Stimulated activated CD4-positive, alpha-beta T cell treated with anti-CD3 and anti-CD28 coated beads, Interleukin-15, amount 100 ng/mL, for 24 hours (primary cell): ENCODE measurements at regions not wholly inside any gene's neighbourhood (a gene's known extent, or its start where the extent isn't known, plus 50 kb on each side); places are given as distances from the start of the nearest gene placed in this dataset.
"Not testable (repeated sequence)": the region's sequence is repeated elsewhere in the genome, so short reads cannot be mapped to it uniquely, and the experiment has no call there.

Experiments
- DNase-seq: peaks from one replicate; pipeline ENCODE4 v3.0.0-alpha.2; 2020

DNA sequence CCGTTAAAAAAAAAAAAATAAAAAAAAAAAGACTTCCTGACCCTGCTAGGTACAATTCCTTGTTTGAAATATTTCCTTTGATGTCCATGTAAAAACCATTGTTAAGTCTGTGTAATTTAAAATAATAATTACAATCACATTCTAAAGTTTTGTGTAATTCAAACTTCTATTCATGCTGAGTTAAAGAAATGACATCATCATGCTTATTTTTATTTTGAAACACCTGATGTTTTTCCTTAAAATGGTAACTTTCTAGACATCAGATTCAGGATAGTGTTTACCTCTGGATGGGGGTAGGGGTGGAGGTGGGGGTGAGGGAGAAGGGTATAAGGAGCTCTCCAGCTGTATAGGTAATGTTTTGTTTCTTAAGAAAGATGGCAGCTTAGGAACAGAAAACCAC lies 92.8 kb downstream of the ADCYAP1 start:
- DNase-seq, result no peak

DNA sequence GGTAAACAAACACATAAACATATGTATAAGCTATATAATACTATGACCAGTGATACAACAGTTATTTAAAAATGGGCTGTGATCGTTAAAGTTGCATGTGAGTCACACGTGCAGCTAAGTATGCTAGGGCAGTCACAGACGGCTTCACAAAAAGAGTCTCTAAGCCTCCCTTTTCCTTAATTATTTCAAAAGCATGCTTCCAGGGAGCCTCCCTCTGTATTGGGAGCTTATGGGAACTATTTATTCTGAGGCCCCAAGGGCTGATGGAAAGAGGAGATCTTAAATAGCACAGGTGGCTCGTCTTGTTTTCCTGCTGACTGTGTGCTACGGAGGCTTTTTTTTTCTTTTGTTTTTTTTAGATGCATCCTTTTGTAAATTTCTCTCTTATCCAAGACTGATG lies 94.3 kb downstream of the ADCYAP1 start:
- no peak for DNase-seq

DNA sequence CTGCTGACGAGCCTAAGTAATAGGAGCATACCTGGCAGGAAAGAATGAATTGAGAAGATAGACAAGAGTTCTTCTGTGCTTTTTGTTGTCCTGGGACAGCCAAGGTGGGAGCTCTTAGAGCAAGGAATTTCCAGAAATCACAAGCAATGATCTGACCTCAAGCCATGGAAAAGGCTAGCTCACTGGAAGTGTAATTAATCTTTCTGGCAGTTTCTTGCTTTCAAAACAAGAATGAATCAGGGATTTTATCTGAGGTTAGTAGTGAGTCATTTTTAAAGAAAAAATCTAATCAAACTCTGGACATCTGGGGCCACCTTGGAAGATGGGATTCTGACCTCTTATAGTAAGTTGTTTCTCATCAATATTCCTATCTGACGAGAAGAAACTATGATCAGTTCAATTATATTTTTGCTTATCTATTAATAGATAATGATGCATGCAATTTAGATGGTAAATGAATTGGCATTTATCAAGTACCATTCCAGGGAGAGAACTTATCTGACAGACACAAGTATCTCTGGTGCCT lies 98.0 kb downstream of the ADCYAP1 start:
- DNase-seq, result no peak

DNA sequence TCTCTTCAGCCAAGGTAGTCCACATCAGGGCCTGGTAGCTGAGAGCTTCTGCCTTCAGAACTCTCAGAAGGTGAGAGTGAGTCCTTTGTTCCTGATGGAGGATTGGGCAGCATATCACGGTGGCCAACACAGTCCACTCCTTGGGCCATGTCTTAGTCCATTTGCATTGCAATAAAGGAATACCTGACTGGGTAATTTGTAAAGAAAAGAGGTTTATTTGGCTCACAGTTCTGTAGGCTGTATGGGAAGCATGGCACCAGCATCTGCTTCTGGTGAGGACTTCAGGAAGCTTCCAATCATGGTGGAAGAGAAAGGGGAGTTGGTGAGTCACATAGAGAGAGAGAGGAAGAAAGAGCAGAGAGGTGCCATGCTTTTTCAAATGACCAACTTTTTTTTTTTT lies 98.8 kb downstream of the ADCYAP1 start:
- DNase-seq, result no peak

DNA sequence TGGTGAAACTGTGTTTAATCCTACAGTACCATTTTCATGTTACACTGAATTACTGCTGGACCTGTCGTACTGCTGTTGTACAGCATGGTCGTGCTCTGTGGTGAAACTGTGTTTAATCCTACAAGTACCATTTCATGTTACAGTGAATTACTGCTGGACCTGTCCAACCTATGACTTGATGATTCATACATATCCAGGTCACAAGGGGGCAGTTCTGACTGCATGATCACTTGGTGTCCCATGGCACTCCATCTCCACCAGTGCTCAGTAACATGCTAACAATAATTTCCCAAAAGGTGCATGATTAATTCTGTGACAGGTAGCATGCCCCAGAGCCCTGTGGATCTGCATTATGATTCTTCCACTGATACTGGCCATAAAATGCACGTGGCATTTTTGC lies 101.6 kb downstream of the ADCYAP1 start:
- DNase-seq, result no peak

DNA sequence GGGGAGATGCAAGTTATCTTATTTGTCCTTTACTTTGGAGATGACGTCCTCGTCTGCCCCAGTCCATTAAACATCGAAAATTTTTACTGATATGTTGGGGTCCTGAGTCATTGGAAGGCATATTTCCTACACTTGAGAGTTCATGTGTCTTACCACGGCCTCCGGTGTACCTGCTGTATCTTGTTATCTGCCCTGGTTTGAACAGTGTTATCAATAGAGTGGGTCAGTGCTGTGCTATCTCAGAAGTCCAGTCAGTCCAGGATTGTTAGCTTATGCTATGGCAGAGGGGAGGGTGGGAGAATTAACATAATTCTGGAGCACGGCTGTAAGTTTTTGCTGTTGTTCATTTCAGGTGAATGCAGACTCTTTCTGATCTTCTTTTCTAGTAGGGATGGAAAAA lies 102.3 kb downstream of the ADCYAP1 start:
- DNase-seq, result no peak

DNA sequence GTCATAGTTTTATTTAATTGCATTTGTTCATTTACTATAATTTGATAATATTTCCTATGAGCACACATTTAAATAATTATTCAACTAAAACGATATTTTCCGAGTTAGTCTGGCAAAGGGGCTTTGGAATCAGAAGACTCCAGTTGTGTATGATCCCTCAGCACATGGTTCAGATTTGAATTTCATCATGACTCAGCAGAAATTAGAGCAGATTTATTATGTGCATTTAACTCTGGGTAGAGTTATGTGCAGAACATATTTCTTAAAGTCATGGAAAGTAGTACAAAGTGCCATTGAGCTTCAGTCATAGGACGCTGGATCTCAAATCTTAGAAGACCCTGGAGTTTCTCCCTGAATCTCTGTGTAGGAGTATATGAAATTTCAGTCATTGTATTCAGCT lies 106.7 kb downstream of the ADCYAP1 start:
- DNase-seq, result no peak

DNA sequence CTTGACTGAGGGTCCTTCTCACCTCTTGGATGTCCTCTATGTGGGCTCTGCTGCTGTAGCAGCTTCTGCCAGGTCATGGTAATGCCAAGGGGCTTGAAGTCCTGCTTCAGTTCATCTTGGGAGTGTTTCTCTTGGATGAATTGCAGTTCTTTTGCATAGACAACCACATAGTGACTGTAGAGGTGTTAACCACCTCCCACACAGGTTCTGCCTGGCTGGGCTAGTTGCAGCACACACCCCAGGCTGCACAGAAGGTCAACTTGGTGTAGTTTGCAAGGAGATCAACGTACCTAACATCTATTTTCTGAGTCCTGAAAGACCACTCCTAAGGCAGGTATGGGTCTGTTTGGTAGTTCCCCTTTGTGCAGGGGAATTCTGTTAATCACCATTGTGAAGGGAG lies 108.1 kb downstream of the ADCYAP1 start:
- no peak for DNase-seq

DNA sequence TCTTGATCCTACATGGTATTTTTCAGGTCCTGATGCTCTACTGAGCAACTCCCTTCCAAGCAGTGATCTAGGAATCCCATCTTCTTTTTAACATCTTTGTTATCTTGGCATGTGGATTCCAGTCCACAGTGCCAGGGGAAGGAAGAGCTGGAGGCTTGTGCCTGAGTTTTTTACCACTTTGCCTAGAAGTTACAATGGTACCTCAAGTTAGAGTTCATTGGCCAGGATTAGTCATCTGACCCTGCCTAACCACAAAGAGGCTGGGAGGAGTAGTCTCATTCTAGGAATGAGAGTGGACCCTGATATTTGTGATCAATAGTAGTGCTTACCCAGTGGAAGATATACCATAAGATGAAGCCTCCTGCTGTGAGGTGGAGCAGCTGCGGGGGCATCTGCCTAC lies 109.3 kb downstream of the ADCYAP1 start:
- DNase-seq, result no peak

DNA sequence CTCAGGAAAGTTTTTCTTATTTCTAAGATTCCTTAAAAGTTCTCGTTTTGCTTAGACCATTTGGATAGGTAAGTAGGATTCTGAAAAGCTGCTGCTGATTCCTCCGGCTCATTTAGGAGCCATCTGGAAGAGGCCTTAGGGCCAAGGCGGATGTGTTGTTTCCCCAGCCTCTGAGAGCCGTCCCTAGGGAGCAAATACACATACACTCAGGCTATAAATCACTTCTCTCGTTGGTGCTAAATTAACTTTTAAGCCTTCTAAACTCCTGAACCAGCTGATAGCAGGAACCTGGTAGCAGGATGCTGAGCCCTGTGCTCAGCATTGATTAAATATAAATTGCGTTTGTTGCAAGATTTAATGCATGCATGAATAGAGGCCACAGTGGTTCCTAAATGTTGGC lies 109.8 kb downstream of the ADCYAP1 start:
- no peak for DNase-seq

DNA sequence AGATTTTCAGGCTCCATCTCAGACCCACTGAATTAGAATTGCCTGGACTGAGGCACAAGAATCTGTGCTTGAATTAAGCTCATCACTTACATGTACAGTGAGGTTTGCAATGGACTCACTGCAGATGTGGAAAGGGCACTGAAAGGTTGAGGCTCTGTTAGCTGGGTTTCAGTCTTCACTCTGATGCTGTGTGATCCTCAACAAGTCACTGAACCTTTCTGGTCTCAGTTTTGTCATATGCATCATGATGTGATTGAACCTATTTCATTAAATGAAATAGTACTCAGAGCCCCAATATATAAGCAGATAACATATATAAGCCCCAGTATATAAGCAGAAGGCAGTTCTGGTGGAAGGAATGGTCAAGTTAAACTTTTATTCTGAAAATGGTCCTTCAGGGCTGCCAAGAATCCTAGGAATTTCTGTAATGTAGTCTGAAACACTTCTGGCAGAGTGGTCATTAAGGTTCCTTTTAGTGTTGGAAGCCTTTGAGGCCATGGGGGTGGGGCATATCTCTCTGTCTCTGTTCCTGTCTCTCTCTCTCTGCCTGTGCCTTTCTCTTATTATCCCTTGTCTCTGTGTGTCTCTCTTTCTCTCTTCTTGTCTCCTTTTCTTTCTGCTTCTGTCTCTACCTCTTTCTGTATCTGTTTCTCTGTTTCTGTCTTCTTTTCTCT lies 110.4 kb downstream of the ADCYAP1 start:
- DNase-seq, result no peak

DNA sequence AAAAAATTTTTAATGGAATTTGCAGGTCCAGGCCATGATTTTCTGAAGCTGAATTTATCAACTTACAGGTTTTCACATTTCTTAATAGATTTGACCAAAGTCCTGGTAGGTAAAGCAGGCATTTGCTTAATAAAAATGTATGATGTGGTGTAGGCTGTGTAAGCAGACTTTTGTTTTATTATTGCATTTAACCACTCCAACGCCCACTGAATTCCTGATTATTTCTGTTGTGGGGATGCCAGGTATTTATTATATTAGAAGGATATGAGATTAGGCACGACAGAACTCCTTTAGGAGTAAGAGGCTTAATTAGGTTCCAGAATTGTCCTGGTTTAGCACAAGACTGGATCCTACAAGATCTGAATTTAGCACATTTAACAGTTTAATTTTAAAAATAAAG lies 111.1 kb downstream of the ADCYAP1 start:
- DNase-seq, result no peak

DNA sequence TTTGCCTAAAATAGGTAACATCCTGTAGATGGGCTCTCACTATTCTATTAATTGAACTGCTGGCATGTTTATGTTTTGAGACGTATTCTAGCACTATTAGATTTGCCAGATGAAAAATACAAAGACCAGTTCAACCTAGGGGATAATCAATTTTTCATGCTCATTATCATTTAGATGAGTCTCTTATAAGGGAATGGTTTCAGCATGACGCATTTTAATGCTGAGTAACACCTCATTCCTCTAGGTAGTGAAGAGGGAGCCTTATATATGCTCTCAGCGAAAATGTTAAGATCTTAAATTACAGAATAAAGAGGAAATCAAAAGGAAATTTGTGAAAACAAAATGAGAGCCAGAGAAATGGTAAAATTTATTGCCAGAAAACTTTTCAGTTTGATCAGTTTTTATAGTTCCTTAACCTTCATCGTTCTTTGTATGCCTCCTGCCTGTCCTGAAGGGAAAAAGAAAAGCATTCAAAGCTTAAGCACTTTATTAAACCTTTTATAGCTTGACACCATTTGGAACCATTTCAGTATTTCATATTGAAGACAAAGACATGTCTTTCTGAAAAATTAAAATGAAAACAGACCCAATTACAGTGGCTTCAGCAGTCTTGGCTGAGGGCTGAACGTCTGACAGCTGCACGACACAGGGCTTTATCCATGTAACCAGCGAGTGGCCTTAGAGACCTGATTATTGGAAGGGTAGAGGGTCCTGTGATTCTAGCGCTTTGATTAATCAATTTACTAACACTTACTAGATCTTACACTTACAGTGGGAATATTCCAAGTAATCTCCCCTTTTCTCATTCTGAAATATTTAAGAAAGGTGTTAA lies 112.8 kb downstream of the ADCYAP1 start:
- no peak for DNase-seq

DNA sequence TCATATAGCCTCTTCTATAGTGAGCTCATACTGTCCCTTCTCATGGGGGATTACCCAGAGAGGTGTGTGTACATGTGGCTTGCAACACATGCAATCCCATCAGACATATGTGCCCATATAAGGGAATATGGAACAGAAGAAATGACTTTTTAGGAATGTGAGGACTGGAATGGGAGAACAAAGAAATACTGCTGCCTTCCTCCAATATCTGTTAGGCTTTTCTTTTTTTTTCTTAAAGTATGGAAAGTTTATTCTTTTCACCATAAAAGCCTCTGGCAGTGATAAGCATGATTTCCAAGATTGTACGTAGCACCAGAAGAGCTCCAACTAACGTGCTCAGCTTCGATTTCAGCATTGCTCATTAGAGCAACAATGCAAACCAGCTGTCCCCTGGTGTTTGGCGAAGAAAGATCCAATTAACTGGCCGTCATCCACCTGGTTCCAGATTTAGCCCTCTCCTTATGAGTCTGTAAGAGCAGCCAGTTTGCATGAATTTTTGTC lies 113.6 kb downstream of the ADCYAP1 start:
- no peak for DNase-seq

DNA sequence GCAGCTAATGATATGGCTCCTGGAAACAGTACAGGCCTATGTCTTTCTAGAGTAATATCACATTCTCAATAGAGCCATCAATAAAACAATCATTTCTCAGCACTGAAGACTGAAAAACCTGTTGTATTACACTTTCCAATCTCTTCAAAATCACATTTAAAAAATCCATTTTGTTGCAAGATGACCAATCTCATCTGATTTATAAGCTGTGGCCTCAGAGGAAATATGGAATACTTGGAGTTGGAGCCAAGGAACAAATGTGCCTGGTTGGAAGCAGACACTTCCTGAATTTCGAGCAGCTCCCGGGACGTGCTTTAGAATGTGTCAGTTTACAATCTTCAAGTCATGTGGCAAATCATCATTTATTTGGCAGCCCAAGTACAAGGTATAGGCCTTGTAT lies 114.5 kb downstream of the ADCYAP1 start:
- DNase-seq, result no peak

DNA sequence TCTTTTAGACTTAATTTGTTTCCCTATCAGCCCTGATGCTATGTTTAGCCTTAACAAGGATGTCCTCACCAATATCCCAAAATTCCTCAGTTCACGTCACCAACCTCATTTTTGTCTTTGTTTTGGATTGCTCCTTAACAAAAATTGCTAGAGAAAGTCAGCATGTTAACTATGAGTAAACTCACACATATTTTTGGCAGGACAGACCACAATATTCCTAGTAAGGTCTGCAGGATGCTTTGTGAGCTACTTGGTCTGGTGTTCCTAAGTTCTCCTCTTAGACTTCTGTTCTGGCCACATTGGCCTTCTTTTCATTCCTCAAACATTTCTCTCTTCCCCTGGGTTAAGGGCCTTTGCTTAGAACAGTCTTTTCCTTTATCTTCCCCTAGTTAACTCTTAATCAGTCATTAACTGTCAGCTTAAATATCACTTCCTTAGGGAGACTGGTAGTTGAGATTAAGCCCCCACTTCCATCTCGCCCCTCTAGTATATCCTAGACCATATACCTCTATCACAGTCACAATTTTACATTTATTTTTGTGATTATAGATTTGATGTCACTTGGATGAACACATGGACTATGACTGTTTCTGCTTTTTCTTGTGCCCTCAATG lies 116.2 kb downstream of the ADCYAP1 start:
- no peak for DNase-seq

DNA sequence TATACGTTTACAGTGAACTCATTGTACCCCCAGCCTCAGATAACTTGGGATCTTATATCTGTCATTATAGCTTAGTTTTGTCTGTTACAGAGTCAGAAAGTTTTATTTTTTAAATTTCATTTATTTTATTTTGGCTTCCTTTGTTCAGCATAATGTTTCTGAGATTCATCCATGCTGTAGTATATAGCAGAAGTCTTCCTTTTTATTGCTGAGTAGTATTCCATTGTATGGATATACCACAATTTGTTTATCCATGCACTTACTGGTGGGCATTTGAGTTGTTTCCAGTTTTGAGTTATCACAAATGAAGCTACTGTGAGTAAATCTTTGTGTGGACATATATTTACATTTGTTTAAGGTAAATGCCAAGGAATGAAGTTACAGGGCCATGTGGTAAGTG lies 122.3 kb downstream of the ADCYAP1 start:
- DNase-seq, result no peak

DNA sequence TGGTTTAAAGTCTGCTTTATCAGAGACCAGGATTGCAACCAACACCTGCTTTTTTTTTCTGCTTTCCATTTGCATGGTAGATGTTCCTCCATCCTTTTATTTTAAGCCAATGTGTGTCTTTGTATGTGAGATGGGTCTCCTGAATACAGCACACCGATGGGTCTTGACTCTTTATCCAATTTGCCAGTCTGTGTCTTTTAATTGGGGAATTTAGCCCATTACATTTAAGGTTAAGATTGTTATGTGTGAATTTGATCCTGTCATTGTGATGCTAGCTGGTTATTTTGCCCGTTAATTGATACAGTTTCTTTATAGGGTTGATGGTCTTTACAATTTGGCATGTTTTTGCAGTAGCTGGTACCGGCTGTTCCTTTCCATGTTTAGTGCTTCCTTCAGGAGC lies 128.4 kb downstream of the ADCYAP1 start:
- DNase-seq, result not testable (repeated sequence)

DNA sequence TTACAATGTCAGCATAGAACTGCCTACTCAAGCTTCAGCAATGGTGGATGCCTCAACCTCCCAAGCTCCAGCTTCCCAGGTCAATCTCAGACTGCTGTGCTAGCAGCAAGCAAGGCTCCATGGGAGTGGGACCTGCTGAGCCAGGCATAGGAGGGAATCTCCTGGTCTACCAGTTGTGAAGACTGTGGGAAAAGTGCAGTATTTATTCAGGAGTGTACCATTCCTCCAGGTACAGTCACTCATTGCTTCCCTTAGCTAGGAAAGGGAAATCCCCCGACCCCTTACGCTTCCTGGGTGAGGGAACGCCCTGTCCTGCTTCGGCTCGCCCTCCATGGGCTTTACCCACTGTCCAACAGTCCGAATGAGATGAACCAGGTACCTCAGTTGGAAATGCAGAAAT lies 130.3 kb downstream of the ADCYAP1 start:
- no peak for DNase-seq

DNA sequence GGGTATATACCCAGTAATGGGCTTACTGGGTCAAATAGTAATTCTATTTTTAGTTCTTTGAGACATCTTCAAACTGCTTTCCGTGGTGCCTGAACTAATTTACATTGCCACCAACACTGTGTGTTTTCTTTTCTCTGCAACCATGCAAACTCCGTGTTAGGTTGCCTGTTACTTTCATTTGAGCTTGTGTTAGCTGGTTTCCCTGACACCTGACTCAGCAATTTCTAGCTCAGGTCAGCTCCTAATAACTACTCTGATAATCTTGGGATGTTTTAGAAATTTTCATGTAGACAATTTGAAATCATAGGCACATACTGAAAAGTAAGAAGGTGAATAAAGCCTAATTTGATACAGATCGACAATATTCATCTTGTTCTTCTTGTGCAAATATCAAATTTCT lies 132.3 kb downstream of the ADCYAP1 start:
- DNase-seq, result no peak

DNA sequence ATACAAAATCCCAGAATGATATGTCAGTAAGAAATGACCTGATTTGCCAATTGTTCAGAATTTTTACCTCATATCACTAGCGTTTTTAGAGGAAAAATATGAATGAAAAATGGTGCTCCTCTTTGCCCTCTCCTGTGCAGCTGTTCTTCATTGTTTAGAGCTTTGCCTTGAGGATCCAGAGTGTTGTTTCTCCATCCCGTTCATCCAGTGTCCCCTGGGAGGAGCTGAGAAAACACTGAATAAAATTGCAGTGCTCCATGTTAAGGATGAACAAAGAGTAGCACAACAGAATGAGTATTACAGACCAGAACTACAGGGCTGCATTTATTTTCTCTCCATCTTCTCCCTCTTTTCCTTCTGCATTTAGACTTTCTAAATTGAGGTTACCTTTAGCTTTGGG lies 133.1 kb downstream of the ADCYAP1 start:
- DNase-seq, result no peak

DNA sequence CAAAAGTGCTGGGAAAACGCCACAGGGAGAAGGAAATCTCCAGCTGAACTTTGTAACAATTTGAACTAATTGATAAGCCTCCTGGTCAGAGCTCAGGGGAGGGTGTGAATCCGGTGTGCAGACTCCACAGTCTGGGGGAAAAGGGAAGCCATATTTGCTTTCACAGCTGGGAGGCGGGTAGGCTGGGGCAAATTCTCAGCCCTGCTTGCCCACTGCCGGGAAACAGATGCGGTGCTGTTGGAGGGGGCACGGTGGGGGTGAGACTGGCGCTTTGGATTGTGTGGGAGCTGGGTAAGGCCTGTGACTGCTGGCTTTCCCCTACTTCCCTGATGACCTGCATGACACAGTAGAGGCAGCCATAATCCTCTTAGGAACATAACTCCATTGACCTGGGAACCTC lies 134.8 kb downstream of the ADCYAP1 start:
- DNase-seq, result no peak

DNA sequence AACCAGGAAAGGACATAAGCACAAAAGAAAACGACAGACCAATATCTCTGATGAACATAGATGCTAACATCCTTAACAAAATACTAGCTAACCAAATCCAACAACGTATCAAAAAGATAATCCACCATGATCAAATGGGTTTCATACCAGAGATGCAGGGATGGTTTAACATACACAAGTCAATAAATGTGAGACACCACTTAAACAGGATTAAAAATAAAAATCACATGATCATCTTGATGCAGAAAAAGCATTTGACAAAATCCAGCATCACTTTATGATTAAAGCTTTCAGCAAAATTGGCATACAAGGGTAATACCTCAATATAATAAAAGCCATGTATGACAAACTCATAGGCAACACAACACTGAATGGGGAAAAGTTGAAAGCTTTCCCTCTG lies 138.4 kb downstream of the ADCYAP1 start:
- not testable (repeated sequence) for DNase-seq

DNA sequence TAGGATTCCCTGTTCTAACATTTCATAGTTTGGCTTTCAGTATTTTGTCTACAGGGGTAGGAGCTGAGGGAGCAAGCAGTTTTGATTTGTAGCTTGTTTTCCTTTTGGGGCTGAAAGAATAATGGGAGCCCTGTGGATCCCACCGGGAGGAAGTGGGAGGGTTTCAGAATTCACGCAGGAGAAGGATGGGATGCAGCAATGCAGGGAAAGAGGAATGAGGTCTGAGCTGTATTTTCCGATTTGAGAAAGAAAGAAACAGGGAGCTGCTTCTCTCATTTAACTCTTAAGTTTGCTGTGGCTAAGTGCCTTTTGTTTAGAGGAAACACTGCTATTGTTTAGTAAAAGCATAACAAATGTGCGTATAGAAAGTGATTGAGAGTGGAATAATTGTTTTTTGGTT lies 141.0 kb downstream of the ADCYAP1 start:
- DNase-seq, result no peak
